Stimulated activated CD8-positive, alpha-beta memory T cell treated with anti-CD3 and anti-CD28 coated beads, Interleukin-2, amount 100 ng/mL, for 1 hour (primary cell): ENCODE measurements at regions not wholly inside any gene's neighbourhood (a gene's known extent, or its start where the extent isn't known, plus 50 kb on each side); places are given as distances from the start of the nearest gene placed in this dataset.
"Not testable (repeated sequence)": the region's sequence is repeated elsewhere in the genome, so short reads cannot be mapped to it uniquely, and the experiment has no call there.

Source experiments
- DNase-seq, 2 donors: peaks; one replicate each; pipeline ENCODE4 v3.0.0-alpha.2; 2020; ENCODE audit warnings: low read depth in 2 of 2

DNA sequence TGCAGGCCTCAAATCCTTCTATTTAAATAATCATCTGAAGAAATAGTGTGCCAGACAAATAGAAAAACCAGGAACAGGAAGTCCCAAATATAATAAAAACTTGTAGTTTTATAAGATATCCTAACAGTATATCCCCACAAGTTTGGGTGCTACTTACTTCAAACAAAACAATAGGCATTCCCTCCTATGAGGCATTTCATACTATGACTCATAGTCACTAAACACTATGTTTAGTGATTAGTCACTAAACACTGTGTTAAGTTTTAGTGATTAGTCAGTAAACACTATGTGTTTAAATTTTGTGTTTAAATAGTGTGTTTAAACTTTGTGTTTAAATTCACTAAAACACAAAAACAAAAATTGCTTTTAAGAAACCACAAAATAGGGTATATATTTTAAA lies 407.0 kb upstream of the CDH19 start:
- no peak for DNase-seq

DNA sequence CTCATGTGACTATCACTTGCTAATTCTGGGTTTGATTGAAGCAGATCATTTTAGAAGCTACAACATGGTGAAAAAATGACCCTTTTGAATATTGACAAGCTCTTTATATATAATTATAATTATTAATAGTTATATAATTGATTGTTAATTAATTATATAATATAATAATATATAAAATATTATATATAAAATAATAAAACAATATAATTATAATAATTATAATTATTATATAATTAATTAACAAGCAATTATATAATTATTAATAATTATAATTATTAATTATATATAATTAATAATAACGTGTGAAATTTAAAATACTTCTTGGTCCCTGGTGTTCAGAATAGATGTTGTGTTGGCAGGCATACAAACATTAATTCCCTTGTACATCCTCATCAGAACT lies 404.1 kb upstream of the CDH19 start:
- DNase-seq = no peak

DNA sequence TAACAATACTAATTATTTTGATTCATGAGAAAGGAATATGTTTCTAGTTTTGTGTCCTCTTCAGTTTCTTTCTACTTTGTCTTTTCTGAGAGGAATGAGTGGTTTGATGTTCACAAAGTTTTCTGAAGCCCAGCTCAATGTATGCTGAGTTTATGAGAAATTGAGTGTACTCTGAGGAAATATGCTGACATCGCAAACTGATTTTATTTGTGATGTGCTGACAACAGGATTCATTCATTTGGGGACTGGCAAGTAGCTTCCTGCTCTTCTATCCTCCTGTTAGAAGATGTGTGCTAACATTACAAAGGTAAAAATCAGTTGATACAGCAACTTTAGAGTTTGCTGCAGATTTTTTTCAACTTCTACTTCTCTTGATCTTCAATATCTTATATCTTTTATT lies 403.2 kb upstream of the CDH19 start:
- no peak for DNase-seq

DNA sequence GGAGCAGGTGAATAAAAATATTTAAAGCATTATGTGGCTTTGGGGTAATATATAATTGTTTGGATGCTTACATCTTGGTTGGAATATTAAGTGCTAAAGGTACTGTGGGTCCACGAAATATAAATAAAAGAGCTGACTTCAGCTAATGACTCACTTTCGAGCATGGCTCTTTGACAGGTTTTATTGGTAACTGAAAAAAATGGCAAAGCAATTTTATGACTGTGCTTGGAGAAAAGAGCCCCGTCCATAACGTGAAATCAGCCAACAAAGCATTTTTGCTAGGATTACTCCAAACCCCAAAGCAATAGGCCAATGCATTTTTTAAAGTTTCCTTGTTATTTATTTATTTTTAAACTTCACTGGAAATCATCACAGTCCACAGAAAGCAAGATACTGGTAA lies 397.2 kb upstream of the CDH19 start:
- DNase-seq = no peak

DNA sequence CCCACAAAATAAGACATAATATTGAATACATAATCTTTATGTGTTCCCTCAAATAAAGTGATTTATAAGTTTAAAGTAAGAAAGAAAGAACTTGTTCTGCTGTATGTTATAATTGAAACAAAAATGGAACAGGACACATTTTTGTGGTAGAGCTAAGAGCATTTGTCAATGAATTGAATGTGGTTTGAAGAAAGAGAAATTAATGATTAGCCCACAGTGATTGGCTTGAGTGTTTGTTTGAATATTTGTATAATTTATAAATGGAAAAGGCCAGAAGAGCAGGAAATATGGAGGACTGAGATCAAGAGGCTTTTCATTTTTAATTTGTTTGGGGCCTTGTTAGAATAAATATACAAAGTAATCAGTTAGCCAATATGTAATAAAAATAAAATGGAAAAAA lies 395.1 kb upstream of the CDH19 start:
- DNase-seq = no peak

DNA sequence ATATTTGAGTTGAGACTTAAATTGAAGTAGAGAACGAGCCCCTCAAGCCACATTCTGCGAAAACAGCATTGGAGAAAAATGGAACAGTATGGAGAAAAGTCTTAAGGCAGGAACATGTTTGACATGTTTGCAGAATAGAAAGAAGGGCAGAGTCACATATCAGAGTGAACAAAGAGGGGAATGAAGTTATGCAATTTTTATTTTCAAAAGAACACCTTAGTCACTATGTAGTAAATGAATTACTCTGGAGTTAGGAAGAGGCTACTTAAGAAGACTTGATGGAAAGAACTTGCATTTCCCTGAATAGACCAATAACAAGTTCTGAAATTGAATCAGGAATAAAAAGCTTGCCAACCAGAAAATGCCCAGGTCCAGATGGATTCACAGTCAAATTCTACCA lies 391.4 kb upstream of the CDH19 start:
- DNase-seq = no peak

DNA sequence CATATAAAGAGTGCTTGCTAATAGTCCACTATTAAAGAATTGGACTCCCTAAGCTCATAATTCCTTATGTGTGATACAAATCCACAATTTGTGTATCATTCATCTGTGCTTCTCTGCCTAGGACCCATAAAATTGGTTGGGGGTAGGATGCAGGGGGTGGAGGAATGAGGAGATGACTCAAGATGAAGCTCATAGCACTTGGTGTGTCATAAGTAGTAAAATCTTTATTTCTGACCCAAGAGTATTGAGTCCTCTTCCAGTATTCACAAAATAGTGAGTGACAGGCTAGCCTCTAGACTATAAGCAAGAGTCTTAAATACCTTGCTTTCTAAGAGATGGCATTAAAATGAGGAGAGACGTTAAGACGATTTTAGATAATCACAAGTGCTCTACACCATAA lies 390.9 kb upstream of the CDH19 start:
- no peak for DNase-seq

DNA sequence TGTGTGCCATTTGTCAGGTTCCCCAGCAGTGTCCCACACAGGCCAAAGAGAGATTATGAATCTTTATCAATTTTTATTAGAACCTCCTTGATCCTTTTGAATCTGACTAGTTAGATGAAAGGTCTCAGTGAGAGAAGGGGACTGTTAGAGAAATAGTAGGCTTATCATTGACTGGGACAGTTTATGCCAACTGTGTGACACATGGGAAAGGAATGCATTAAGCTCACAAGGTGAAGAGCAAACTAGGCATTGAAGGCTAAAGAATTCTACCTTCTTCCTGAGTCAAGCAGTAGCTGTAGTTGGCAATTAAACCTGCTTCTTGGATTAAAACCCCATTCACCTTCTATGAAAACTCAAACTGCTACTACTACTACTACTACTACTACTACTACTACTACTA lies 389.6 kb upstream of the CDH19 start:
- no peak for DNase-seq

DNA sequence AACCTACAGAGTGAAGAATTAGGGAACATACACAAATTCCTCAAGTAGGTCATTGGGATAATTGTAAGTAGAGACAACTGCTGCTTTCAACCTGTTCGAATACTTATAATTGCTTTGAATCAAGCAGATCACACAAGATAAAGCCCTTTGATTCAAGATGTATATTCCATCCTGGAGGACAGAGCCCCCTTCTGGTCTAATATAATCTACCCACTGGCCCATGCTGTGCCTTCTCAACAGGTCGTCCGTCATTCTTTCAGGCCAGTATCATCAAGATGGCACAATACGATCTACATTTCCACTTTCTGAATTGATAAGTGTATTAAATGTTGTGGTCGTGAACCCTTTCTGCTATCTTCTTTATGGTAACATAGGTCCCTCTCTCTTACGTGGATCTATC lies 387.0 kb upstream of the CDH19 start:
- no peak for DNase-seq

DNA sequence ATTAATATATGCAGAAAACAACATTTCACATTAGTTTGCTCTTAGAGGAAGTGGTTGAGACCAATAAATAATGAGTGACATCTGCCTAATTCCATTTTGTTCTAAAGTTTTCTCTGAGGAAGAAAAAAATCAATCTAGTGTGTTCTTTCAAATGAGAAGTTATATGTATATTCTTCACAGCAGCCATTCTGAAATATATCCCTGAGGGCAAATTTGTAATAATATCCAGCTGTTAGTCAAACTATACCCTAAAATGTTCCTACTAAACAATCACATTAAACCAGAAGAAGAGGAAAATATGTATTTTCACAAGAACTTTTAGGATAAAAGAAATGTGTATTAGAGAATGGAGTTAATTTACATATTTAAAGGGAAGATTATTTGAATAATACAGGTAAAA lies 375.1 kb upstream of the CDH19 start:
- no peak for DNase-seq

DNA sequence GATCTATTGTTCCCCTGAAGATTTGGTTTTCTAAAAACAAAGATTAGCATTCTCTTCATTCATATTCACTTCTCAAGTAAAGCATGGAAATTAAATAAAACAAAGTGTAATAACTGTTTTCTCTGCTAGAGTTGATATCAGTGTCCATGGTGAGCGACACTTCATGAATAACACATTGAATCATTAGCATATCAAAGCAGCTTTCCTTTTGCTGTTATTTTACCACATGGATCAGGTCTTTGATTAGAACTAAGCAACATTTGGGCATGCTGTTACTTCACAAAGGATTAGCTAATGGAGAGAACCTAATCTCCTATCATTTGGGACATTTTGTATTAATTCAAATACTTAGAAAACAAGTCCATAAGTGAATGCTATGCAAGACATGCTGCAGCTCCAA lies 368.8 kb upstream of the CDH19 start:
- no peak for DNase-seq

DNA sequence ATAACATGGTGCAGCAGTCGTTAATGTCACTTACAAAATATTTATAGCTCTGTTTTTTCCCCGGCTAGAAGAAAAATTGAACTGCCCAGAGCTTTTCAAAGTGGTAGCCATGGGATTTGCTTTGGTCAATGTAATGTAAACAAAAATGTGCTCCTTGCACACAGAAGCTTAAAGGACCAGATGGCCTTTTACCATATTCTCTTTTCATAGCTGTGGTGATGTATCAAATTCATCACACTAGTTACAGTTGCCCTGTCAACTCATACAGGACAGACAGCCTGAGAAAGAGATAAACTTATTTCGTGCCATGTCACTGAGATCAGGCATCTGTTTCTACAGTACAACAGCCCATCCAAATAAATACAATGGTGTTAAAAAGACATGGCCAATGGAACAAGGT lies 368.1 kb upstream of the CDH19 start:
- DNase-seq = no peak

DNA sequence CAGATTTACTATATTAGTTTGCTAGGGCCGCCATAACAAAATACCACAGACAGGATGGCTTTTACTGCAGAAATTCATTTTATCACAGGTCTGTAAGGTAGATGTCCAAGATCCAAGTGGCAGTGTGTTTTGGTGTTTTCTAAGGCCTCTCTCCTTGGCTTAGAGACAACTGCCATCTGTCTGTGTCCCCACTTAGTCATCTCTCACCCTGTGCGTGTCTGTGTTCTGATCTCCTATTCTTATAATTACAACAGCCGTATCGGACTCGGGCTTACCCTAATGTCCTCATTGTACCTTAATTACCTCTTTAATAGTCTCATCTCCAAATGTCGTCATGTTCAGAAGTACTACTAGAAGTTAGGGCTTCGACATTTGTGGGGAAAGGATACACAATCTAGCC lies 362.3 kb upstream of the CDH19 start:
- DNase-seq = no peak

DNA sequence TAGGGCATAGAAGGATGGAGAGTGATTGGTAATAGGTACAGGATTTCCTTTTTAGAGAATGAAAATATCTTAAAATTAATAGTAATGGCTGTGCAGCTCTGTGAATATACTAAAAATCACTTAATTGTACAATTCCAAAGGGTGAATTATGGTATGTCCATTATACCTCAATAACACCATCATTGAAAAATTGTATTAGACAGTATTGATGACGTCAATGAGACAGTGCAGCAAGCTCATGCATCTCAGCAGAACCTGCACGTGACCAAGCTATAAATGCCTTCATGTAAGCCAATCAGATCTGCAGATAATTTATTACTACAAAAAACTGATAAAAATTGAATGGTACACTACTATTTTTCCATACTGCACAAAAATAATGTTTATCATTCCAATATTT lies 354.4 kb upstream of the CDH19 start:
- DNase-seq = no peak

DNA sequence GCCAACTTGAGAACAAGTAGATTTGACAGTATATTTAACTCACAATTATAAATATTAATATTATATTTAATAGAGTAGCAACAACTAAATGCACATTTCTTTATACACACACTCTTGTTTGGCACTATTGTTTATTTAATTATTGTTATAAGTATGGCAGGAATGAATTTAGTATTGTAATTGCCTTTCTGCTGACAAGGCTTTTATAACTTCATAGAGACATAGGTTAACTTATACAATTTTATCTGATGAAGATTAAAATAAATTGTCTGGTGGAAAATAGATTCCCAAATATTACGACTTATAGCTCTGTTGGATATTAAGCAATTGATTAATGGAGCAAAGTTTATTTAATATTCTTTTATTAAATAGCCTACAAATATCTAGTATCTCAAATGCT lies 347.9 kb upstream of the CDH19 start:
- no peak for DNase-seq

DNA sequence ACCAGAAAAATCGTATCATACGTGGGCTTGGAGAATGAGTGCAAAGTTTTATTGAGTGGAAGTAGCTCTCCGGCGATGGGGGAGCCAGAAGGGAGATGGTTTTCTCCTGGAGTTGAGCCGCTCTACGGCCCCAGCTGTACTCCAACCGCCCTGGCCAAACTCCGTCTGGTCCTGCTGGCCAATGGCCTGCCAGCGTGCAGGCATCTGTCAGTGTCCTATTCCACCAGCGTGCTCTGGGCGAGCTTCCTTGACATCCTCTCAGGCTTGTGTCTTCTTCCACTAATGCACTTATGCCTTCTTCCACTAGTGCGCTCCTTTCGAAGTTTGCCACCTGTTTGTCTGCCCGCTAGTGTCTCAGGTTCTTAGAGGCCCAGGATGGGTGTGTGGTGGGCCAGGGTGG lies 345.5 kb upstream of the CDH19 start:
- no peak for DNase-seq

DNA sequence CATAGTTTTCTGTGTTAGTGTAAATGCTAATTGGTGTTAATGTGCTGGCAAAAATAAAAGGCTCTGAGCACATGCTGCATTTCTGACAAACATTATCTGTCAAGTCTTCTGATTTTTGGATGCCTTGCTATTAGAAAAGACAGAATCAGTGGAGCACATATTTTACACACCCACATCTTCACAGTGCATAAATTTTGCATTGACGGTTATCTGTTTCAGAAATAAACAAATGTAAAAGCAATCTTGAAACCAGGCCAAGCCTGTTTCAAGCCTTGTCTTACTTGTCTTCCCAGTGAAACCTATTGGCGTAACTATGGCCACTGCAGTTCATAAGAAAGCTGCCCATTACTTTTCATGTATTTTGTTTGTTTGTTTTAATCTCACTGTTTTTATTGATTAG lies 333.7 kb upstream of the CDH19 start:
- no peak for DNase-seq

DNA sequence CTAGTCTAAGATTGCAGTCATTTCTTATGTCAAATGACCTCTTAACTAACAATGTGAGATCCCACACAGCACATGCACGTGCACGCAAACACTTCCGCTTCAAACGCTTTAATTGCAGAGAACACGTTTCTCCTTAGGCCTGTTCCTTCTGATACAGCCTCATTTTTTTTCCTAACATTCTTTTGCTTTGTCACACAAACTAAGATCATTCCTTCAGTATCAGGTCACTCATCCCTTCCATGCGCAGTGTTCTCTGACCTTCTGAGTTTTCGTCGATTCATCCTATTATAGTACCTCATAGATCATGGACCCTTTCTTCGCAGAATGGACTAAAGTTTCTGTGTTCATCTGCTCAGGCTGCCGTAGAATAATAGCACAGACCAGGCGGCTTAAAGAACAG lies 327.1 kb upstream of the CDH19 start:
- no peak for DNase-seq

DNA sequence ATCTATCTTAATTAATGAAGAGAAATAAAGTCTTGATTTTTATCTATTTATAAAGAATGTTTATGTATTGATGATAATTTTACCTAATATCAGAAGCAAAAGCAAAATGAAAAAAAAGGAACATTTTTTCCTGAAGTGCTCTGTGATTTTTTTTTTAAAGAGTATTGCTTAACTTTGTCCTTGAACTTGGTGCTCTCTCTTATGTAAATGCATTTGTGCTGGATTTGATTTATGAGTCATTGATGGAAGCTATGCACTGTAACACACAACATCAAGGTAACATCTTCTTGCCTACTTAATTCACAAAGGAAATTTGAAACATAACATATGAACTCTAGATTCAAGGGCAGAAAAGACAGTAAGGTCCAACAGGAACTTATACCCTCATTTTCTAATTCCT lies 312.9 kb upstream of the CDH19 start:
- DNase-seq = no peak

DNA sequence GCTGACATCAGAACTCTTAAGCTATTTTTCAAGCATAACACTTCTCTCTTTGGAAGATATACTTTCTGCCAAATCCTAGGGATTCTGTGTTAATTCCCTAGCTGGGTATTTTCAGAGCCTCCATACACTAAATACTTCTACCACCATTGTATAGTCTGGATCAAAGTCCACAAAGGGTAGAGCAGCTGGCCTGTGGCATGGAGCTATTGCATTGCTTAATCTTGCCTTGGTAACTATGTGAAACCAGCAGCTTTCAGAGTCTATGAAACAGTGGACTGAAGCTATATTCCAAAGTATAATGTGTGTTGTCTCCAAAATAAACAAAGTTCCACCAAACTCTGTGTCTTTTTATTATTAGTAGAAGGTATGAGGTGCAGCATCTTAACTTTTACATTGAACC lies 296.9 kb upstream of the CDH19 start:
- DNase-seq = no peak

DNA sequence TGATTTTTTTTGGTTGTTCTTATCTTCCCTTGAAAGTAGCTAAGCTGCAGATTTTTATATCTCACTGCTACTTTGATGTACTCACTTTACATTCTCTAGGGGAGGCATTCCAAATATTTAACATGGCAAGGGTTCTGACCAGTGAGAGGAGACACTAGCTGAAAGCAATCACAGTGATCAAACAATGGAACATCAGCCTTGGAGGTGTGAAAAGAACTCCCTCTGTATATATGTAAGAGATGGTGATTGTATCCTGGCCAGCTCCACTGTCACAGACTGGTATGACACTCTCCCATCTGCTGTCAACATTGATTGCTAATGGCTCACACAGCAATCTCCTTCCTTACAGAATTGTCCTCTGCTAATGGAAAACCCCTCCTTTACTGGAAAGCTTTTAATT lies 291.7 kb upstream of the CDH19 start:
- no peak for DNase-seq

DNA sequence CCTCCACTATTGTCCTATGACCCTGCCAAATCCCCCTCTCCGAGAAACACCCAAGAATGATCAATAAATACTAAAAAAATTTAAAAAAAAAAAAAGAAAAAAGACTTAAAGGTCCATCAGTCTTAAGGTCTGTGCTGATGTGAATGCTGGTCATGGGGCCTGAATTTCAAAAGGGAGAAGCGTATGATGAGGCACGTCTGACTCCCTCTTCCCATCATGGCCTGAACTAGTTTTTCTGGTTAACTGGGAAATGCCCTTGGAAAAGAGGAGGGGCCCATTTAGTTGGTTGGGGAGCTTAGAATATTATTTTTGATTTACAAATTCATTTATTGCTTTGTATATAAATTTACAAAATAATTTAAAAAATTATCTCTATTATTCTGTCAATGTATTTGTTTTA lies 291.0 kb upstream of the CDH19 start:
- no peak for DNase-seq

DNA sequence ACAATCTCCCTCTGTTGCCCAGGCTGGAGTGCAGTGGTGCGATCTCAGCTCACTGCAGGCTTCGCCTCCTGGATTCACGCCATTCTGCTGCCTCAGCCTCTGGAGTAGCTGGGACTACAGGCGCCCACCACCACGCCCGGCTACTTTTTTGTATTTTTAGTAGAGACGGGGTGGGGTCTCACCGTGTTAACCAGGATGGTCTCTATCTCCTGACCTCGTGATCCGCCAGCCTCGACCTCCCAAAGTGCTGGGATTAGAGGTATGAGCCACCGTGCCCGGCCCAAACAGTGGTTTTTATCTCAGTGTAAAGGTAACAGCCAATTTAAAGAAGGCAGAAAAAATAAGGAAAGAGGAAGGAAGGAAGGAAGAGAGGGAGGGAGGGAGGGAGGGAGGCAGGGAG lies 288.5 kb upstream of the CDH19 start:
- not testable (repeated sequence) for DNase-seq

DNA sequence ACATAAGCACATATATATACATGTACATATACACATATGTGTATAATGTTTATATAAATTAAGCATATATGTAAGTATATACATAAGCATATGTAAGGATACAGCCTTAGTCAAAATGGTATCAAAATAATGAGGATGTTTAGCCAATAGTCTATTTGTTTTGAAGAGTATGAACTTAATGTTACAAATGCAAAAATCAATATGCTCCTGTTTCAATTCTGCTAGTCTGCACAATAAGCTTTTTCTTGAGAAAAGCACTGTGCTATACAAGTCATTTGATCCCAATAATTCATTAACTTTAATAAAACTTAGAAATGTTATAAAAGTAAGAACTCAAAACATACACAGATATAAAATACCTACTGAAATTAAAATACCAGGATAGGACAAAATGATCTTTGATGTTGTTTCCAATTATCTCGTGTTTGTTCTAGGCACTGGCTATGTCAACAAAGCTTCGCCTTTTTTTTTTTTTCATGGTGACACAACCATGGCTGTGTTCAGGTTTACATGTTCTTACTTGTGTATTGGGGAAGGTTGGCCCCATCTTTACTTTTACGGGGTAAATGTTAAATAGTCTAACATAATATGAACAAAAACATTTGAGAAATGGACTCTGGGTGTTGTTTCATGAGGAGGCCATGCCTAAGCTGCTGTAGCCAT lies 271.1 kb upstream of the CDH19 start:
- no peak for DNase-seq

DNA sequence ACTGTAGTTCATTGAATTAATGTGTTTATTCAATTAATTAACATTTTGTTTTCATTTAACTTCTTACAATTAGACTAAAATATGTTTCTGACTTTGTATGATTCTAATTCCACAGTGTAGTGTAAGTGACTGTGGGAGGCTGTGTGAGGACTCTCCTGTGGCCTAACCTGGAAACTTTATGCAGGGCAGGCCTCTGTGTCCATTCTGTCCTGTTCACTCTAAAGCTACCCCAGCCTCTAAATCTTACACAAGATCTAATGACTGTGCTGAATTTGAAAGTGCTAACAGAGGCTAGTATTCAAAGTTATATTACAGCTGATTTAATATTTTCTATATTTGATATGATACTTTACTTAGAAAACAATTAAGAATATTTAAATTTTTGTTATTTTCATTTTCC lies 270.5 kb upstream of the CDH19 start:
- DNase-seq = no peak
